ENCODE measurements at regions not wholly inside any gene's neighbourhood (a gene's known extent, or its start where the extent isn't known, plus 50 kb on each side); places are given as distances from the start of the nearest gene placed in this dataset.

- no peak for DNase-seq (ENCODE audit: low spot score)
Observed at GRCh38 chr2:6353669-6354068, 512.0 kb downstream of the CMPK2 start.

DNA sequence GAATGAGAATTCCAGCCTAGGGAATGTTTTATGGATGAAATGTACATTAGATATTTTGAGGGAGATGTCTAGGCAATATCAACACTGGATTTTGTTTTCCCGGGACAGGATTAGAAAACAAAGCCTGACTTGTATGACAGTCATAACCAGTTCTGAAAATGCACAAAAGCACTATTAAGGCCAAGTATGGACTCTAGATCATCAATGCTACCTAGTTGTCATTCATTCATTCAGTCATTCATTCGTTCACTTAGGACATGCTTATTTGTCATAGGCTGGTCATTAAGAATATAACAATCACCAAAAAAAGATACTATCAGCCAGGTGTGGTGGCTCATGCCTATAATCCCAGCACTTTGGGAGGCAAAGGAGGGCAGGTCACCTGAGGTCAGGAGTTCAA lies 511.2 kb downstream of the CMPK2 start:
- DNase-seq (ENCODE audit: low spot score) = no peak

- no peak for DNase-seq (ENCODE audit: low spot score)
Observed at GRCh38 chr2:6355886-6356761, 509.6 kb downstream of the CMPK2 start.

DNA sequence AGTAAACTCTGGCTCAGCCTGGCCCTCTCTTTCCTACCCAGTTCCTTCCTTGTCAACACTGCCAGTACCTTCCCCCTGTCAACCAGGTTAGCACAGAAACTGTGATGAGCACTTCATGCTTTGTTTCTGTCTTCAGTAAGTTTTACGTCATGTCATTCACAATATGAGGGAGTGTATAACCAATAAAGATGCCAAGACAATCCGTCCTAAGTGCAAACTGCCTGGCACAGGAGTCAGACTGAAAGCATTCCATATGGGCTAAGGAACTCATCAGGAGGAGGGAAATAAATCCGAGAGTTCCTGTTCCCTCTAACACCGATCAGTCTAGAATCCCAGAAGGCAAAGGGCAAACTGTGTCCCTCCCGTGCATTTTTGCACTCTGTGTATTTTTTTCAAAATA lies 507.2 kb downstream of the CMPK2 start:
- DNase-seq (ENCODE audit: low spot score) = no peak

DNA sequence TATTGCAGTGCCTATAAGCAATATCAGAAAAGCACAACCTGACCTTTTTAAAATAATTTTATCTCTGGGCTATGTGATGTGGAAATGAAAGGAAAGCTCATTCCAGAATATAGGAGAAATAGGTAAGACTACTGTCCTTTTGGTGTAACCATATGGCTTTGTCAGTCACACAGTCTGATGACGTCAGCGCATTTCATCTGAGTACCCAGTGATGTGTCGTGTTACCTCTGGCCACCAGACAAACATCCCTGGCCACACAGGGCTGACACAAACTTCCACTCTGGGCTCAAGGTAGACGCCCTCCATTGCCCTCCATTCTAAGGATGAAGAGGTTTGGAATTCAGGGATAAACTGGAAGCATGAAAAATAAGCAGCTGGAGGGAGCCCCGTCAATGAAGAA lies 506.7 kb downstream of the CMPK2 start:
- DNase-seq (ENCODE audit: low spot score) = no peak

GRCh38 chr2:6359964-6360363 lies 505.7 kb downstream of the CMPK2 start:
- no peak for DNase-seq (ENCODE audit: low spot score)

DNA sequence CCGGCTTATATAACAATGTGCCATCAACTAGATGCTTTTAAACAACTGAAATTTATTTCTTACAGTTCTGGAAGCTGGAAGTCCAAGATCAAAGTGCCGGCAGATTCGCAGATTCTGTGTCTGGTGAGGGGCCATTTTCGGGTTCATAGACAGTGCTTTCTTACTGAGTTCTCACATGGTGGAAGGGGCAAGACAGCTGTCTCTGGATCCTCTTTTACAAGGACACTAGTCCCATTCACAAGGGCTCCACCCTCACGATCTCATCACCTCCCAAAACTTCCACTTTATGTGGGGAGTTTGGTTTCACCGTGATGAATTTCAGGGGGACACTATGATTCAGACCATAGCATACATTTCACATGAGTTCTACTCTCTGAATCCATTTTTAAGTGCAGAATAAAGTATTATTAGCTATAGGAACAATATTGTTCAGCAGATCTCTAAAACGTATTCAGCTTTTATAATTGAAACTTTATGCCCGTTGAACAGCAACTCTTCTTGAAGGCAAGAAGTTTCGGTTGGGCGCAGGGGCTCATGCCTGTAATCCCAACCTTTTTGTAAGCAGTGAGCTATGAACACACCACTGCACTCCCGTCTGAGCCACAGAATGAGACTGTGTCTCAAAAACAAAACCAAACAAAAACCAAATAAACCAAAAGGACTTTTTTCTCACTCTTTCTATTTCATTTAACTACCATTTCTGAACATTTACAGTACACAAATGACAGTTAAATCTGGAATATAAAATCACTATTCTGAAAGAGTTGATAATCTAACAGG lies 502.8 kb downstream of the CMPK2 start:
- no peak for DNase-seq (ENCODE audit: low spot score)

DNA sequence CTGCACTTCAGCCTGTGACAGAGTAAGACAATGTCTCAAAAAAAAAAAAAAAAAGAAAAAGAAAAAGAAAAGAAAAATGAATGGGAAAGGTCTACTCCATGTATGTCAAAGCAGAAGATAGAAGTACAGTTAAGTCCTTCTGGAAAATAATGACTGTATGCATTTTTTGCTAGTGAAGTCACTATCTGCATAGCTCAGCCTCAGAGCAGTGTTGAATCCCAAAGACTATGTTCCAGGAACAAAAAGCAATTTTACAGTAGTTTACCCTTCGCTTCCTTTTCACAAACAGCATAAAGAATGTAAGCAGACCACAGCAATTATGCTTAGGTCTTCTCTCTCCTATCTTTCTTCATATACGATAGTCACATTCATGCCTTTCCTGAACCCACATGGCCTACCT lies 497.4 kb downstream of the CMPK2 start:
- DNase-seq (ENCODE audit: low spot score) = peak; percentile 35

DNA sequence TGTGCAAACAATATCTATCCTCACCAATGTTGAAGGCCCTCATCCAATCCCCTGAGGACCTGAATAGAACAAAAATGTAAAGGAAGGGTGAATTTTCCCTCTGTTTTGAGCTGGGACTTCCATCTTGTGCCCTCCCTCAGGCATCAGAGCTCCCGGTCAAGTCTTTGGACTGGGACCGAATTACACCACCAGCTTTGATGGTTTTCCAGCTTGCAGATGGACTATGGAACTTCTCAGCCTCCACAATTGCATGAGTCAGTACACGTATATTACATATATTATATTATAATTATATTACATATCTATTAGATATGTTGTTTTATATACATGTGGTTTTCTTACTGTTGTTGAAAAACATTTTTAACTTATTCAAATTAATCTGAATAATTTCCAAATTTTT lies 496.4 kb downstream of the CMPK2 start:
- DNase-seq (ENCODE audit: low spot score) = no peak

DNA sequence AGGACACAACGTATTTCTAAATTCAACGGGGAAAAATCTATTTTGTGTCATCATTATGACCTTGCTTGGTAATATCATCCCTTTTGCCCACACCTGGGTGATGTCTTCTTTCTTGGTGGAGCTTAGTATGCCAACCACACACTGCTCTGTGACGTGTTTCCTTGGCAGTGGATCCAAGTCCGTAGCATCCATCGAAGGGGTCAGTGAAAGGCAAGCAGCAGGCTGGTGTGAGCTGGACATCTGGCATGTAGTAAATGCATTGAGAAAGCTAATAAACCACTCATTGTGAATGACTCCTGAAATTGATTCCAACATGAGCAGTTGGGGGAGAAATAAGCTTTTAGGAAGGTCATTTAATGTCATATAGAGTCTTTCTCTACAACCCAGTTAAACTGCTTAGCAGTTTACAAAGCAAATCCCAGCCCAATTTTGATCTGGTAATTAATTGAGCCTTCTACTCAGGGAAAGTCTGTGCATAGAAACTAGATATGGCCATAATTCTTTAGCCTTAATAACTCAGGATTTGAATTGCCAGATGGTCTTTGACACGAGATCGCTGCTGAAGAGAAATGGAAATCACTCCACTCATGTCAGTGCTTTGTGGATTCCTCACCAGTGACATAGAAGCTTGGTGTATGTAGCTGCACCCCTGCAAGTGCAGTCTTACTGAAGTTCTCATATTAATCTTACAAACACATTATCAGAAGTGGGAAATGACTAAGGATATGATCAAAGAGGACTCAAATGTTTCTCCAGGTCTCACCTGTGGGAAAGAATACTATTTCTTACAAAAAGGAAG lies 494.8 kb downstream of the CMPK2 start:
- no peak for DNase-seq (ENCODE audit: low spot score)

DNA sequence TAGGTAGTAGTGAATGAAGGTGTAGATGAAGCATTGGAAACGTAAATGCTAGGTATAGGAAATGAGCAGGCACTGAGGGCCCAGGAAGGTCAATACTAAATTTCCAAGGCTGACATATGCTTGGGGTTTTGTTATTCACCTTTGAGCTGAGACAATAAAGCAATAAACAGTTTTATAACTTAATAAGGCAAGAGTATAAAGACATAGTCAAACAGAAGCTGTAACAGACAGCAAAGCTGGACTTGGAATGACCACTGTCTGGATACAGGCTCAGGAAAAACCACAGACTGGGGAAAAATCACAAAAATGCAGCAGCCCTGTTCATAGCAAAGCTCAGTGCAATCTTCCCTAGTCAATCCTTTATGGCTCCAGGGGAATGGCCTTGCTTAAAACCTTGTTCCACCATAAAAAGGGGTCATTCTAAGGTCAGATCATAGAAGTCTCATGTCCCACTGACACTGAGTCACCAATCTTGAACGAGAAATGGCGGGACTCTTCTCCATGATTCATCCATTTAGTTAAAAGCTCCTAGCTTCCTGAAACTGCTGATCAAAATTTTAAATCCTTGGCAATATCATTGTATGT lies 493.3 kb downstream of the CMPK2 start:
- DNase-seq (ENCODE audit: low spot score) = peak; percentile 84

DNA sequence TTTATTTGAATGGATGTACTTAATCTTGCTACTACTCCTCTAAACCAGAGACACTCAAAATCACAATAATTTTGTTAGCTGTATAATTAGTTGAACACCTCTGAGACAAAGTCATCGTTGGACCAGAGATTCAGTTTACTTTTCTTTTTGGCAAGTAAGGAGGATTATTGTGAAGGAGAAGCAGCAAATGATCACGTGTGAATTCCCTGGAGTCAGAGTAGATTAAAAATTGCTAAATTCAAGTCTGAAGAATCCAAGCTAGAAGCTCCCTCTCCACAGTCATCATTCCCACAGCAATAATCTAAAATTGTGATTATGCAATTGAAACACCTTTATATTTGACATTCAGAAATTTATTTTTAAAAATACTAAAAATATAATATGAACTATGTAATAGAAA lies 484.4 kb downstream of the CMPK2 start:
- DNase-seq (ENCODE audit: low spot score) = no peak

DNA sequence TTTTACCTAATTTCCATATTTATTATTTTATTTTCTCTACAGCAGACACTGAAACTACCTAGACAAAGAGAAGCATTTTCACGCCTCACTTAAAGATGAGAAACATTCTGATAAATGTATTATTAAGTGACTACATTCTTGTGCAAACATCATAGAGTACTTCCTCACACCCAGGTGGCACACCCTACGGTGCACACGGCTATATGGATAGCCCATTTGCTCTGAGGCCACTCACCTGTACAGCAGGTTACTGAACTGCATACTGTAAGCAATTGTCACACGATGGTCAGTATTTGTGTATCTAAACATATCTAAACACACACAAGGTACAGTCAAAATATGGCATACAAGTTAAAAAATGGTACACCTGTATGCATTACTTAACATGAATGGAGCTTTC lies 481.4 kb downstream of the CMPK2 start:
- no peak for DNase-seq (ENCODE audit: low spot score)

DNA sequence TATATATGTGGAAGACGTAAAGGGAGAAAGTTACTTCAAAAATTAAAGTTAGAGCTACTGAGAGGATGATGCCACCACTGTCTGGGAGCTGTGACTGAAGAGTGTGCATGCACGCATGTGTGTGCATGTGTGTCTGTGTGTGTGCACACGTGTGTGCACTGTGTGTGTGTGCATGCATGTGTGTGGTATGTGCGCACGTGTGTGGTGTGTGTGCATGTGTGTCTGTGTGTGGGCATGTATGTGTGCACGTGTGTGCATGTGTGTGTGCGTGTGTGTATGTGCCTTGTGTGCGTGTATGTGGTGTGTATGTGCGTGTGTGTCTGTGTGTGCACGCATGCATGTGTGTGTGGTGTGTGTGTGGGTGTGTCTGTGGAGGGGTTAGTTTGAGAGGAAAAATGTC lies 473.4 kb downstream of the CMPK2 start:
- no peak for DNase-seq (ENCODE audit: low spot score)

DNA sequence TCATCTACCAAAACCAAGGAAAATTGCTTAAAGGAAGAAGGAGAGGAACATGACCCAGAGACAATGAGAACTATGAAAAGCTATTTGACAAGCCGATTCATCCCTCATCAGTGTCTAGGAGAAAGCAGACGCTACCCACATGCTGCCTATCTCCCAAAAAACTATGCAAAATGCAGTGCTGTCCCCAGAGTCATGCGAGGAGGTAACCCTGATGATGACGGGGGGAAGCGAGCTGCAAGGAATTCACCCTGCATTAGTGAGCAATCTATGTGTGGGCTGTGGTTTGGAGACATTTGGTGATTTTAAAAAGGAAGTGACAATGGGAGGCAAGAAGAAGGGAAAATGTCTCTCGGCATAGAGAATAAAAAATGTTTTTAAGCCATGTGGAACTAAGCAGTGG lies 472.7 kb downstream of the CMPK2 start:
- DNase-seq (ENCODE audit: low spot score) = peak; percentile 6

DNA sequence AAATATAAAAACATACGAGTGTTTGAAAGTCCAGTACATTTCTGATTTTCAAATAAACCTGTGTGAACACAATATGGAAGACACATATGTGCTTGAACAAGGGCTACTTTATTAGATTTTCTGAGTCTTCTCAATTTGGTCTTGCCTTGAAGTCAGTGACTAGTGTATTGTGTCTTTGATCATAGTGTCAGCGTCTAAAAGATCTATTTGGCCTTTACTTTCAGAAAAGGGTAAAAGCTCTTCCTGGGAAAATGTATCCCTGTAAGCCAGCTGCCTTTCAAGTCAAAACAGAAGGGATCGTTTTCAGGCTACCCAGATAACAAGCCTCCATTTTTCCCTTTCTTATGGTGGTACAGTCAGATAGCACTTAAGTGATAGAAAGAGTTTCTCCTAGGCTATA lies 471.9 kb downstream of the CMPK2 start:
- DNase-seq (ENCODE audit: low spot score) = no peak

- peak; percentile 58 for DNase-seq (ENCODE audit: low spot score)
Observed at GRCh38 chr2:6394276-6394675, 471.4 kb downstream of the CMPK2 start.

DNA sequence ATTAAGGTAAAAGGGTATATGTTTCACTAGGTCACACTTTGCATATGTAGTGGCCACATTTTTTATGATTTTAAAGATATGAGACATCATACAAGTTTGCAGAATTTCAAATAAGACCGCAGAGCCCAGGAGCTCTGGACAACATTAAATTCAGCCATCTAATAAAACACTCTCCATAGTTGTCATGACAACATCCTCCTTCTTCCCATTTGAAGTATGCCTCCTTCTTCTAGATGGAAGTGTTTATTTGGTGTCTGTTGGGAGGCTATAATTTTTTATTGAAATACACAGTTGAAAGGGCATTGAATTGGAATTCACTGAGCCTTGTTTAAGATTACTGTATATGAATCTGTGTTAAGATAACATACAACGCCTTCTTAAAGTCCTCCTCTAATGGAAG lies 467.3 kb downstream of the CMPK2 start:
- DNase-seq (ENCODE audit: low spot score) = no peak

- DNase-seq (ENCODE audit: low spot score) = no peak
Observed at GRCh38 chr2:6401301-6401700, 464.4 kb downstream of the CMPK2 start.

DNA sequence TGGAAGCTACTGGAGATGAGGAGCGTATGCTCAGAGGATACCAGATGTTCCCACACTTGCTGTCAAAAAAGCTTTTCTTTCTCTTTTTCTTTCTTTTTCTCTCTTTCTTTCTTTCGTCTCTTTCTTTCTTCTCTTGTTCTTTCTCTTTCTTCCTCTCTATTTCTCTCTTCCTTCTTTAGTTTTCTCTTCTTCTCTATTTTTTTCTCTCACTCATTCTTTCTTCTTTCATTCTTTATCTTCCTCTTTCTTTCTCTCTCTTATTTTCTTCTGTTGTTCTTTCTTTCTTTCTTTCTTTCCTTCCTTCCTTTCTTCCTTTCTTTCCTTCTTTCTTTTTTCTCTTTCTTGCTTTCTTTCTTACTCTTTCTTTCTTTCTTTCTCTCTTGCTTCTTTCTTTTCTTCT lies 457.6 kb downstream of the CMPK2 start:
- DNase-seq (ENCODE audit: low spot score) = no peak

DNA sequence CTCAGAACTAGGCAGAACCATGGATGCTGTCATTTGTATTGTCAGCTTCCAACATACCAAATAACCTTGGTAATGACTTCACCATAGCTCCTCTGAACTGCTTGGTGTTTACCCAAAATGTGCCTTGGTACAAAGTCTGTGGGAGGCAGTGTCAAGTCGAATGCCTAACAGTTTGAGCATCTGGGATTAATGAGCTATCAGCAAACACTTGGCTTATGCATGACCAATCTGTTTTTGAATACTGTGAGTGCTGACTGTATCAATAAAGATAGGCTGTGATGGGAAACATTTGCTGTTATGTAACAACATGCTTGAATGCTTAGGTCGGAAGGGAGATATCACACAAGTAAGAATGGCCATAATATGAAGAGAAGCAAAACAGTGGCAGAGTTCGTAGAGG lies 455.4 kb downstream of the CMPK2 start:
- no peak for DNase-seq (ENCODE audit: low spot score)

GRCh38 chr2:6412533-6413091 lies 453.1 kb downstream of the CMPK2 start:
- peak; percentile 74 for DNase-seq (ENCODE audit: low spot score)

All from kidney tubule cell (primary cell).